ENCODE measurements at regions not wholly inside any gene's neighbourhood (a gene's known extent, or its start where the extent isn't known, plus 50 kb on each side); places are given as distances from the start of the nearest gene placed in this dataset.

DNA sequence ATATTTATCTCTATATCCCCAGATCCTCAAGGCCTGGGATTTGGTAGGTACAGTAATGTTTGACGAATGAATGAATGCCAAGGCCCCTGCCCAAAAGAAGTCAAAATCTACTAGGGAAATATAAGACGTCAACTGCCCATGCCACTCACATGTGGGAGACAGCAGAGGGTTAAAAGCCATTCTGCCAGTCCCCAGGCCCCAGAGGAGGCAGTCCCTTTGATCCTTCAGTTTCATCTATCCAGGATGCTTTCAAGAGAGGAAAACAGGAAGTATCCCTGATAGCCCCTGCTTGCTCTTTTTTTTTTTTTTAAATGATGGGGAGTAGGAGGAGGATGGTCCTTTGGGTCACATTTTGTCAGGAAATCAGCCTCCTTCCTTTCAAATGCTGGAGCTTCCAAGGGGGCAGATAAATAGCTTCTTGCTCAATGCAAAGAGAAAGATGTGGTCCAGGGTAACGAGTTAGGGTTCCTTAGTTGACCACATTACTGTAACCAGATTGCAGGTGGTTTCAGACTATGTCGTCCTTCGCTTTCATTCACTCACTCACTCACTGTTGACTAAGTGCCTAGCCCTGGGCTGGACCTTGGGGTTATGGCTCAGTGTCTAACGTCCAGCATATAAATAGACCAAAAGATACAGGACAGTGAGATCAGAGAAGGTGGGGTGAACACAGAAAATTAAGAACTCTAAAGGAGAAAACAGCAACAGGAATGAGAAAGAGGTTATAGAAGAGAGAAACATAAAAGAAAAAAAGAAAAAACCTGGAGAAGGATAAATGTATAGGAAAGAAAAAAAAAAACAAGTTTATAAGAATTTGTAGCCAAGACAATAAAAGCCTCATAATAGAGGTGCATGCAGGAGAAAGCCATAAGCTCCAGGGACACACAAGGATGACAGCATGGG lies 64.6 kb upstream of the PIM1 start:
- no peak for DNase-seq (ENCODE audit: low read depth)

DNA sequence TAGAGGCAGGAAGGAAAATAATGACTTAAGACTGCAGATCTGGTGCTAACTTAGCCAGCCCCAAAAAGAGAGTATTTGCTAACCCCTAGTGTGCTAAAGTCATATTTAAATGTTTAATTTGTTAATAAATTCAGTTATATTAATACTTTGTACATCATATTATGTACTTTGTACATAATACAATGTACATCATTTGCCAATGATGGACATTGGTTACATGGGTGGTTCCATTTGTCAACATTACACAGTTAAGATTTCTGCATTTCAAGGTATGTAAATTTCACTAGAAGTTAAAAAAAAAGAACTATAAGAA lies 63.9 kb upstream of the PIM1 start:
- DNase-seq (ENCODE audit: low read depth), result no peak

DNA sequence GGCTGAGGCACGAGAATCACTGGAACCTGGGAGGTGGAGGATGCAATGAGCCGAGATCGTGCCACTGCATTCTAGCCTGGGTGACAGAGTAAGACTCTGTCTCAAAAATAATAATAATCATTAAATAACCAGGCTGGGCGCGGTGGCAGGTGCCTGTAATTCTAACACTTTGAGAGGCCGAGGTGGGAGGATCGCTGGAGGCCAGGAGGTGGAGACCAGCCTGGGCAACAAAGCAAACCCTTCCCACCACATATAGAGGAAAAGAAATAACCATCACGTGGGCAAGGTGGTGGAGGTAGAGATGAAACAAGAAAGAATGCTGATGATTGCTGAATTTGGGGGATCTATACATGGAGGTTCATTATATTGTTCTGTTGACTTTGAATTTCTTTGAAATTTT lies 63.4 kb upstream of the PIM1 start:
- no peak for DNase-seq (ENCODE audit: low read depth)

DNA sequence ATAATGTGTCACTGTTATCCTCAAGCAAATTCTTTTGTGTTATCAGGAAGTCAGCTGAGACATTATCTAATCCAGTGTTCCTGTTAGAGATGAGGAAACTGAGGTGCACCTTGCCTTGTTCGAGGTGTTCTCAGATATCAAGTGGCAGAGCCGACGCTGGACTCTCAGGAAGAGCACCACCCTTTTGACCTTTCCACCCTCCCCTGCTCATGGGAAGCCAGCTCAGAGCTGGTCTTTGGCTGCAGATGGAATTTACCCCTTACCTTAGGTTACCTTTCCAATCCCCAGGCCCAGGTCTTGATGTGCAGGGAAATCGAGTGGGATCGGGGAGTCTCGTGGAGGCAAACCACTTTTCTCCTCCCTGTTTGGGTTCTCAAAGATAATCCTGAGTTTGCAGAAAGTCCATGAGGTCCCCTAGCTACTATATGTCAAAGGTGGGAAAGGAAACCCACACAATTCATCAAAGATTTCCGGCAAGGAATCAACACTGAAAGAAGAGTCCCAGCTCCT lies 62.9 kb upstream of the PIM1 start:
- no peak for DNase-seq (ENCODE audit: low read depth)

DNA sequence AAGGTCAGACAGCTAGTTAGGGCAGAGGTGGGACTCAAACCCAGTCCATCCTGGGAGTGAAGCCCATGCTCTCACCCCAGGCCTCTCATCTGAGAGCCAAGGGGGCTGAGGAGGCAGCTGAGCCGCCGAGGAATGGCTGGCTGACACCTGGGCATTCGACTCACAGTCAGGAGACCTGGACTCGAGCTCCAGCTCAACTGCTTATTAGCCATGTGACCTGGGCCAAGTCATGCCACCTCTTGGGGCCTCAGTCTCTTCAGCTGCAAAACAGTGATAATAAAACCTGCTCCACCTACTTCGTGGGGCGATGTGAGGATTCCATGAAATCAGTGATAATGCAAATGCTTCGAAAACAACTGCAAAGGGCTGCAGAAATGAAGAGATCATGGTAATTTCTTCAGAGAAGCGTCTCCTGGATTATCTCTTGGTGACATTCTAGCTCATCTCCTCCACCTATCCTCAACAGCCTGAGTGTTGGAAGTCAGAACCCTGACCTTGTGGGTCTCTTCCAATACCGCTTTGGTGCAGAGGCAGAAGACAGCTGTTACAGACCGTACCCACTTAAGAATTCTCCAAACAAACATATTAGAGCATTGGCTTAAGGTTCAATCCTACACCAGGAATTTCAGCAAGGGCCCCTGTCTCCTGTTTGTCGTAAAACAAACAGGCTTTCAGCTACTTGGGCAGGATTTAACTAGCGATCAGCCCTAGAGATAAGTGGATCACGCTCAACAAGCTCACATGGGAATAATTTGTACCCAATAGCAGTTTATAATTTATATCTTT lies 60.0 kb upstream of the PIM1 start:
- no peak for DNase-seq (ENCODE audit: low read depth)

DNA sequence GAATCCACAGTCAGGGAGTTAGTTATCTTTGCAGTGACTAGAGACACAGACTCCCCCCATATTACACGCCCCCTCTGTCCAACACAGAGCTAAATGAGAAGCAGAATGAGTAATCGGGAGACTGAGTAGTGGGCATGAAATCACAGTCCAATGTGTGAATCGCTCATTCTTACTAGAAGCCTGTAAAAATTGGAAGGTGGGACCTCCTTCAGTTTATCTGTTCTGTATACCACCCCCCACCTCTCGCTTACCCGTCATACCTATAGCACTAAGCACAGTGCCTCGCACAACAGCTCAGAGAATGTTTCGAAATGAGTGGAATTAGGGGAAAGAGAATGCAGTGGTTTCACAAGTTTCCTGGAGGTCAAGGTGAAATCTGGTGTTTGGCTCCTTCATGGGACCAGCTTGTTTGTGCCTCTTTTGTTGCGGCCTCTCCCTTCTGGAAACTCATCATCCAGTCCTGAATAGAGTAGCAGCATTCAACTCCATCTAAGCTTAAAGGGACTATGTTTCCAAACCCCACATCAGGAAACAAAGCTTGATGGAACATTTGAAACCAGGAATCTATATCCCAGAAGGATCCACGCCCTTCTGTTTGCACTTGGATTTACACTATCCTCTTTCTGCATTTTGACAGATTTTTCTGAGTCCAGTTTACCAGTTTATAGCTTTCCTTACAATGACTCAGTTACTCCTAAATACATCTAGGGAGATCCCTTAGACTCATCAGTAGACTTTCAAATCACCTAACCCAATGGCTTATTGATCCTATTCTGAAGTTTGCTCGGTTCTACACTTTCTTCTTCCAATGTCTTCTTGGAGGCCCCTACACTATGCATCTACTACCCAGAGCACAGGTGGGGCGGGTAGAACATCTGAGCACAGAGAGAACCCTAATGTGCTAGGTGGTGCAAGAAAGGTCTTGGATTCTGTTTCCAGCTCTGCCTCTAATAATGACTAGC lies 59.2 kb upstream of the PIM1 start:
- no peak for DNase-seq (ENCODE audit: low read depth)

DNA sequence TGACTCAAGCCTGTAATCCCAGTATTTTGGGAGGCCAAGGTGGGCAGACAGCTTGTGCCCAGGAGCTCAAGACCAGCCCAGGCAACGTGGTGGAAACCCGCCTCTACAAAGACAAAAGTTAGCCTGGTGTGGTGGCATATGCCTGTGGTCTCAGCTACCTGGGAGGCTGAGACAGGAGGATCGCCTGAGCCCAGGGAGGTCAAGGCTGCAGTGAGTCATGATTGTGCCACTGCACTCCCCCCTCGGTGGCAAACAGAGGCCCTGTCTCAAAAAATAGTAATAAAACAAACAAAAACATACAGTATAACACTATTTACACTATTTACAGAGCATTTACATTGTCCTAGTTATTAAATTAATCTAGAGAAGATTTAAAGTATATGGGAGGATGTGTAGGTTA lies 56.0 kb upstream of the PIM1 start:
- no peak for DNase-seq (ENCODE audit: low read depth)

DNA sequence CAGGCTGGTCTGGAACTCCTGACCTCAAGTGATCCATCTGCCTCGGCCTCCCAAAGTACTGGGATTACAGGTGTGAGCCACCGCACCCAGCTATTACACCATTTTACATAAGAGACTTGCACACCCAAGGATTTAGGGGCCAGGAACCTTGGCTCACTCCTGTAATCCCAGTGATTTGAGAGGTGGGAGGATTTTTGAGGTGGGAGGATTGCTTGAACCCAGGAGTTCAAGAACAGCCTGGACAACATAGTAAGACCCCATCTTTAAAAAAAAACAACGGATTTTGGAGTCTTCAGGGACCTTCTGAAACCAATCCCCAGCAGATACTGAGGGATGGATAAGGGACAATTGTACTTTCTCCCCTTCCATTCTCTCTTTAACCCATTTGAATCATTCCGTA lies 55.3 kb upstream of the PIM1 start:
- no peak for DNase-seq (ENCODE audit: low read depth)

DNA sequence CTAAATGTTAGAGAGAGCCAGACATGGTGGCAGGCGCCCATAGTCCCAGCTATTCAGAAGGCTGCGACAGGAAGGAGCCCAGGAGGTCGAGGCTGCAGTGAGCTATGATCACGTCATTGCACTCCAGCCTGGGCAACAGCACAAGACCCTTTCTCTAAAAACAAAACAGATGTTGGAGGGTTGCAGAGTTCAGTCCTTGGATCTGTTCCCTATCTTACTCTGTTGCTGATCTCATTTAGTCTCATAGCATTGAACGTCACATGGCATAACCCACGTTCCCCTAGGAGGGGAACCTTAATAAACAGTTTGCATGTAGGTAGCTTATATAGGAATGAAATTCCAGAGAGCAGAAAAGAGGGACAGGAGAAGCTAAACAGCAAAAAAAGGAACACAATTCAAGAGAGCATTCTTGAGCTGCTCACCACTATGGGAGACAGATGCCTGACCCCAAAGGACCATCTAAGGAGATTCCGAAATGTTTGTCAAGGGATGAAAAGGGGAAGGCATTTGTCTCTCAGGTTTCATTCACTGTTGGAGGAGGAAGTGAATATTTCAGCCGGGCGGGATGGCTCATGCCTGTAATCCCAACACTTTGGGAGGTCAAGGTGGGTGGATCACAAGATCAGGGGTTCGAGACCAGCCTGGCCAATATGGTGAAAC lies 54.6 kb upstream of the PIM1 start:
- DNase-seq (ENCODE audit: low read depth), result no peak

DNA sequence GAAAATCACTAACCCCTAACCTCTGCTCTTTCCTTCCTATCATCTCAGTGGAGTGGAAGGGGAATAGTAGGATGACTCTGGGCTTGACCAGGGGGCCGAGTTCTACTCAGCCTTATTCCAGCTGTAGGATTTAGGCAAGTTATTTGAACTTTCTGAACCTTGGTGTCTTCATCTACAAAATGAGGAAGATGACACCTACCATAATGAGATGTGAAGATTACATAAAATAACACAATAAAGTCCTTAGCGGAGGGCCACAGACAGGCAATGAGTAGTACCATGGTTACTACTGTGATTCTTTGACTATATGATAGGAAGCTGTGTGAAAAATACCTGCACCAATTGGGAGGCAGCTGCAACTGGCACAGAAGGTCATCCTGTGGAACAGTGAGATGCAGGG lies 53.6 kb upstream of the PIM1 start:
- DNase-seq (ENCODE audit: low read depth), result no peak

DNA sequence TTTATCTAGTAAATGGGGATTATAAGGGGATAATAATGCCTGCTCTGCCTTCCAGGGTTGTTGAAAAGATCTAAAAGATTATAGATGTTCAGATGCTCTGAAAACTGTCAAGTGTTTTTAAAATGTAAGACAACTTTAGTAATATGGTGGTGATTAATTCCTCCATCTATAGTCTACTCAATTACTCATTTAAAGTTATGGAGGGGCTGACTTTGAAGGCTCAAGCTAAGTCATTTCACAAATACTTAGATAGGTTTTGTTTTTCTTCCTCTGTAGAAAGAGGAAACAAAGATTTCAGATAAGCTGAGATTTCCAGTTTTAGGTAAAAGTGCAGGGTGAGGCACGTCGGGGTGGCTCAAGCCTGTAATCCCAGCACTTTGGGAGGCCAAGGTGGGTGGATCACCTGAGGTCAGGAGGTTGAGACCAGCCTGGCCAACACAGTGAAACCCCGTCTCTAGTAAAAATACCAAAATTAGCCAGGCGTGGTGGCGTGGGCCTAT lies 50.5 kb upstream of the PIM1 start:
- no peak for DNase-seq (ENCODE audit: low read depth)
